ENCODE measurements at regions not wholly inside any gene's neighbourhood (a gene's known extent, or its start where the extent isn't known, plus 50 kb on each side); places are given as distances from the start of the nearest gene placed in this dataset.
A peak's percentile ranks its signal among the peaks of the same experiment; 100 is the strongest.

- TF ChIP-seq ZBTB43 (CRISPR knock-in tag; IDR thresholded peaks at IDR 0.05), result no peak
- no peak for TF ChIP-seq ELF4 (CRISPR knock-in tag; IDR thresholded peaks at IDR 0.05; ENCODE audit: low read depth)
- no peak for TF ChIP-seq CTCF (IDR thresholded peaks at IDR 0.05)
- TF ChIP-seq USF2 (CRISPR knock-in tag; IDR thresholded peaks at IDR 0.05), result peak; percentile 76
- no peak for TF ChIP-seq STAT6 (CRISPR knock-in tag; conservative IDR thresholded peaks at IDR 0.05; ENCODE audit: low read depth)
- no peak for TF ChIP-seq RELA (CRISPR knock-in tag; IDR thresholded peaks at IDR 0.05; ENCODE audit: borderline replicate concordance)
Observed at GRCh38 chr17:6323626-6324356, 111.1 kb downstream of the AIPL1 start.
